ENCODE measurements at regions not wholly inside any gene's neighbourhood (a gene's known extent, or its start where the extent isn't known, plus 50 kb on each side); places are given as distances from the start of the nearest gene placed in this dataset.
A peak's percentile ranks its signal among the peaks of the same experiment; 100 is the strongest.

DNA sequence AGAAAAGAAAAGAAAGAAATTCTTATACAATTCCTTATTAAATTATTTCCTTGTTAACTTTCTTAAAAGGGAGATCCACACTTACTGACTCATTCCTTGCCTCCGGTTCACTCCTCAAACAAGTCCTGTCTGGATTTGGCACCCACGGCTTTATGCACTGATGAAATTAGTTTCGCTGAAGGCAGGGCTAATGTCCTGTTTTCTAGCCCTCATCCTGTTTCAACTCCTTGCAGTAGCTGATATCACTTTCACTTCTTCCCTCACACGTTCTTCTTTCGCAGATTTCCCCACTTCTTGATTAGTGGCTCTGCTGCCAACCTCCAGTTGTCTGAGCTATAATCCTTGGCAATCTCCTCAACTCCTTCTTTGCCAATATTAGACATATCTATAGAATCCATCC lies 215.2 kb downstream of the URB2 start:
- Histone ChIP-seq H2AFZ (ENCODE audit: low read length, unreplicated experiment) (no peak overlapping the region), H3K4me3 (ENCODE audit: low read depth, low read length) (no peak overlapping the region), H3K79me2 (ENCODE audit: control insufficient read depth, insufficient read depth, low read length, unreplicated experiment) (no peaks in the 10 kb centered on the region), H3K27me3 (ENCODE audit: insufficient read depth, low read length) (peaks cover 9% of the 10 kb centered on the region), H3K4me1 (ENCODE audit: control insufficient read depth, insufficient read depth, low read length, unreplicated experiment) (peaks cover 16% of the 10 kb centered on the region), H3K36me3 (ENCODE audit: insufficient read depth, low read length) (no peaks in the 10 kb centered on the region), H3K27ac (ENCODE audit: low read depth, low read length) (no peak overlapping the region)

DNA sequence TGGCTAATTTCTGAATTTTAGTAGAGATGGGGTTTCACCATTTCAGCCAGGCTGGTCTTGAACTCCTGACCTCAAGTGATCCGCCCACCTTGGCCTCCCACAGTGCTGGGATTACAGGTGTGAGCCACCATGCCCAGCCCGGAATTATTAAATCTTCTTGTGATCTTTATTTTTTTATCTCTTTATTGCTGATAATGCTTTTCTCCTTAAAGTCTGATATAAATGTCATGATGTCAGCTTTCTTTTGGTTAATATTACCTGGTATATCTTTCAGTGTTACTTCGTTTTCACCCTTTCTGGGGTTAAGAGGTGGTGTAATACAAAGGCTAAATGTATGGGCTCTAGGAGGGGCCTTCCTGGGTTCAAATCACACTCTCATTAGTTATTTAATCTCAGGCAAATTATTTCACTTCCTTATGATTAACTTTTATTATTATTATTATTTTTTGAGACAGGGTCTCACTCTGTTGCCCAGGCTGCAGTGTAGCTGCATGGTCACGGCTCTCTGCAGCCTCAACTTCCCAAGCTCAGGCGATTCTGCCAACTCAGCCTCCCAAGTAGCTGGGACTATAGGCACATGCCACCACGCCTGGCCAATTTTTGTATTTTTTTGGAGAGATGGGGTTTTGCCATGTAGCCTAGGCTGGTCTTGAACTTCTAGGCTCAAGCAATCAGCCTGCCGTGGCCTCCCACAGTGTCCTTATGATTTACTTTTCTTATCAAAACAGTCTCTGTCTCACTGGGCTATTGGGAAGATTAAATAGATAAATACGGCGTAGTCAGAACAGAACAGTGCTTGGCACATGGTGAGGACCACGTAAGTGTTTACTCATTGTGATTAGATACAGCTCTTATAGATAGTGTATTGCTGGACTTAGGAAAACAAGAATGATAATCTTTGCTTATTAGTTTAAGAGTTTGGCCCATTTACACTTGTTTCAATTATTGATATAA lies 216.5 kb downstream of the URB2 start:
- Histone ChIP-seq H3K79me2 (ENCODE audit: control insufficient read depth, insufficient read depth, low read length, unreplicated experiment) (no peaks in the 10 kb centered on the region), H3K27ac (ENCODE audit: low read depth, low read length) (no peak overlapping the region), H3K4me3 (ENCODE audit: low read depth, low read length) (no peak overlapping the region), H3K36me3 (ENCODE audit: insufficient read depth, low read length) (no peaks in the 10 kb centered on the region), H3K4me1 (ENCODE audit: control insufficient read depth, insufficient read depth, low read length, unreplicated experiment) (peaks cover 16% of the 10 kb centered on the region), H3K27me3 (ENCODE audit: insufficient read depth, low read length) (0 out of 2 replicates have a peak, but pooled peaks cover 3% of the 10 kb centered on the region), H2AFZ (ENCODE audit: low read length, unreplicated experiment) (no peak overlapping the region)

DNA sequence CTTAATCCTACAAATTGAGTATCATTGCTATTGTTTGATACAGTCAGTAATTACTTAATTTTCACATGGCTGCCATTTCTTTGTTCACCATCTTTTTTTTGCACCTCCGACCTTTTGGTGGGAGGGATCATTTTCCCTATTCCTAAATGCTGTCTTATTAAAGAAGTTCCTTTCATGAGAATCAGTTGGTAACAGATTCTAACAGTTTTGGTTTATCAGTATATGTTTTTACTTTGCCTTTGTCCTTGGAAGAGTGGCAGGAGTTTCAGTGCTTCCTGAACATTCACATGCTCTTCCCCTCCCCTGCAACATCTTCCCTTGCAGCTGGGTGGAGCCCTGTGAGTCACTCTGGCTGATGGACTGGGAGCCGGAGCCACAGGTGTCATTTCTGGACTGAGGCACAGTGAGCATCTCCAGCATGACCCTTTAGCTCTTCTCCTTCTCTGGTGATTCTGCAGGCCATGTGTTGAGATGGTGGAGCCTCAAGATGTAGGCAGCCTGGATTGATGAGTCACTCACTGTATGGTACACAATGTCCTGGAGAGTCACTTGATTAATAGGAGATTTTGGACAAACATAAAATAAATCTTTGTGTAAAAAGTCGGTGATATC lies 217.7 kb downstream of the URB2 start:
- Histone ChIP-seq H3K4me3 (ENCODE audit: low read depth, low read length) (no peak overlapping the region), H3K27ac (ENCODE audit: low read depth, low read length) (peak overlapping the region; percentile 62), H3K79me2 (ENCODE audit: control insufficient read depth, insufficient read depth, low read length, unreplicated experiment) (no peaks in the 10 kb centered on the region), H2AFZ (ENCODE audit: low read length, unreplicated experiment) (no peak overlapping the region), H3K36me3 (ENCODE audit: insufficient read depth, low read length) (no peaks in the 10 kb centered on the region), H3K27me3 (ENCODE audit: insufficient read depth, low read length) (no peaks in the 10 kb centered on the region), H3K4me1 (ENCODE audit: control insufficient read depth, insufficient read depth, low read length, unreplicated experiment) (peaks cover 16% of the 10 kb centered on the region)

DNA sequence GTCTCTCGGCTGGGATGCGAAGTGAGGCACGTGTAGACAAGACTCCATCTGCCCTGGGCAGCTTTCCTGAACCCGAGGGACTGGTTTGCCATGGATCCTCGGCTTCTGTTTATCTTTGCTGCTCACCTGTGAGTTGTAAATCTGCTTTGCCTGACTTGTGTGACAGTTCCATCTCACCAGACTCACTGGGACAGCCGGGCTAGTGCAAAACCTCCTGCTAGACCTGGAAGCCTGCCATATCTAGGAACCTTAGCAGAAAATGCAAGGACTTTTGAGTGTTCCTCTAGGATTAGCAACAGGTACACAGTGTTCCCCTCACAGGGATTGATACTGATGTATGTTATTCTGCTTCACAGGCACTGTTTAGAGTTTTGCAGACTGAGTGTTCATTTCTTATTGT lies 218.6 kb downstream of the URB2 start:
- Histone ChIP-seq H3K4me1 (ENCODE audit: control insufficient read depth, insufficient read depth, low read length, unreplicated experiment) (peaks cover 16% of the 10 kb centered on the region), H3K79me2 (ENCODE audit: control insufficient read depth, insufficient read depth, low read length, unreplicated experiment) (no peaks in the 10 kb centered on the region), H3K27ac (ENCODE audit: low read depth, low read length) (peak overlapping the region; percentile 62), H2AFZ (ENCODE audit: low read length, unreplicated experiment) (no peak overlapping the region), H3K27me3 (ENCODE audit: insufficient read depth, low read length) (0 out of 2 replicates have a peak, but pooled peaks cover 3% of the 10 kb centered on the region), H3K36me3 (ENCODE audit: insufficient read depth, low read length) (no peaks in the 10 kb centered on the region), H3K4me3 (ENCODE audit: low read depth, low read length) (no peak overlapping the region)

DNA sequence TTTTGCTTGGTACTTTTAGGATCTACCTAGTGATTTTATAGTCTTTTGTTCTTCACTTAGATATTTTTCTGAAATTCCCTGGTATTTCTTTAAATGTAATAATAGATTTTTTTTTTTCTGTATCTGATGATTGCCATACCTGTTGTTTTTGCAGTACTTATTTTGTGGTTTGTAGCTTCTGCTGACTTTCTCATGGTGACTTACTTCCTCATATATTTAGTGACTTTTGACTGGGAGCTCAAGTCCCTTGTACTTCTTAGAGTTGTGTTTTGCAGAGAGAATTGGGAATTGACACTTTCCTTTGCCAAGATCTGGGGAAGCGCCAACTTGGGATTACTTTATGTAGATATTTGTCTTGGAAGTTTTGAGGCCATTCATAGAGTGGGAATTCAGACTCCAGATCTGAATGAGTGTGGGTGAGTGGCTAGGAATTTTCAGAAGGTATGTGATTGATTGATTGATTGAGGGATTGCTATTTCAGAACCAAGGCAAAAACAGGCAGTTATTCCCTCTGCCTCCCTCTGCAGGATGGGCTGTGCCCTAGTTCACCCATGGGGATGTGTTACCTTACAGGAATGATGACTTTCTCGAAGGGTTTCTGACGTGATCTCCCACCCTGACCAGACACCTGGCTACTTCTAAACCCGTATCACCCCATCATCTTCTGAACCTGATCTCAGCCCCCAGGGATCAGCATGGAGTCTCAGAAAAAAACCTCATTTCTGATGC lies 219.5 kb downstream of the URB2 start:
- Histone ChIP-seq H3K27me3 (ENCODE audit: insufficient read depth, low read length) (0 out of 2 replicates have a peak, but pooled peaks cover 3% of the 10 kb centered on the region), H3K4me3 (ENCODE audit: low read depth, low read length) (no peak overlapping the region), H3K4me1 (ENCODE audit: control insufficient read depth, insufficient read depth, low read length, unreplicated experiment) (peaks cover 16% of the 10 kb centered on the region), H3K27ac (ENCODE audit: low read depth, low read length) (no peak overlapping the region), H3K36me3 (ENCODE audit: insufficient read depth, low read length) (no peaks in the 10 kb centered on the region), H2AFZ (ENCODE audit: low read length, unreplicated experiment) (no peak overlapping the region), H3K79me2 (ENCODE audit: control insufficient read depth, insufficient read depth, low read length, unreplicated experiment) (no peaks in the 10 kb centered on the region)

DNA sequence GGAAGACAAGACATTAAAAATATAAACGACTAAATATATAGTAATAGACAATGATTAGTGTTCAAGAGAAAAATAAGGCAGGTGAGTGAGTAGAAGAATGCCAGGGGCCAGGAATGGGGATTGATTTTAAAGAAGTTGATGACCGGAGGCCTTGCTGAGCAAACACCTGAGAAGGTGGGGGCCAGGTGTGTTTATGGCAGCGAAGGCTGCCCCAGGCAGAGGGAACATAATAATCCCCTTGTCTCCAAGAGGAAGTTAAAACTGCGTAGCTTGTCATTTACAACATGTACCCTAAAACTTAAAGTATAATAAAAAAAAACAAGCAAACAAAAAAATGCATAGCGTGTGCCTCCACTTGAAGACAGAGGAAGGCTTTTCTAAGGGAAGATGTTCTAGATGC lies 220.3 kb downstream of the URB2 start:
- Histone ChIP-seq H3K27ac (ENCODE audit: low read depth, low read length) (no peak overlapping the region), H3K27me3 (ENCODE audit: insufficient read depth, low read length) (0 out of 2 replicates have a peak, but pooled peaks cover 3% of the 10 kb centered on the region), H3K79me2 (ENCODE audit: control insufficient read depth, insufficient read depth, low read length, unreplicated experiment) (no peaks in the 10 kb centered on the region), H3K4me3 (ENCODE audit: low read depth, low read length) (no peak overlapping the region), H3K36me3 (ENCODE audit: insufficient read depth, low read length) (no peaks in the 10 kb centered on the region), H3K4me1 (ENCODE audit: control insufficient read depth, insufficient read depth, low read length, unreplicated experiment) (peaks cover 16% of the 10 kb centered on the region), H2AFZ (ENCODE audit: low read length, unreplicated experiment) (no peak overlapping the region)

DNA sequence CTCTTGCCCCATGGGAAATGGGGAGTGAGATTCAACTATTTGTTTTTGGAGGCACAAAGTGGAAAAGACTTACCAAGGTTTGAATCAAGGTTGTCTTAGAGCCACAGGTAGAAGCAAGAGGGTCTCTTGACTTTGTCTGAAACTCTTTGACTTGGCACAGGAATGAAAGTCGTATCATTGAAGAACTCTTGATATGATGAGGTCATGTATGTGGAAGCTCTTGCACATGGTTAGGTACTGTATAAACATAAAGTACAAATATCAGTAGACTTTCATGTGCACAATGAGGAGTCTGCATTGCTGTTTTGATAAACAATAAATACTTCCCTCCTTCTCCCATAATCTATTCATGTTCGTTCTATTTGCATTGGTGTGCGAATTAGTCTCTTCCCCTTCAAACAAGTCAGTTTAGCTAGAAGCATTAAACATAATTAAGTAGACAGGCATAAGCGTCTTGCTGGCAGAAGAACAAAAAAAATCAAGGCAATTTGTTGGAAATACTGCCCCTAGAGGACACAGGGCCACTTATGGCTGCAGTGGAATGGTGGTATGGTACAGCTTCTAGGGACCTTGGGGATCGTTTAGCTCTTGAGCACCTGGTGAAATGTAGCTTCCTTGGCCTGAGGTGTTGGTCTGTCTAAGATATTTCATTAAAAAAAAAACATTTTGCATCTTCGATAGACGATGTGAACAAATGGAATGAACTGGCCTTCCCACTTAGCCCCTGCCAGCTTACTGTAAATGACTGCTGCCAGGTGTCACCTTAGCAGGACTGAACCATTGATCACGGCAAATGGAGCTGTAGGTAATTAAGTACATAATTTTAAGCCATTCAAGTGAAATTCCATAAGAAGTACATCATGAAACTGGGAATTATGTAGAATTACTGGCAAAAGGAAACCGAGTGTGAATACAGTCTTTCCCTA lies 218.0 kb upstream of the GALNT2 start:
- Histone ChIP-seq H3K79me2 (ENCODE audit: control insufficient read depth, insufficient read depth, low read length, unreplicated experiment) (no peaks in the 10 kb centered on the region), H3K4me3 (ENCODE audit: low read depth, low read length) (no peak overlapping the region), H3K36me3 (ENCODE audit: insufficient read depth, low read length) (no peaks in the 10 kb centered on the region), H3K27ac (ENCODE audit: low read depth, low read length) (no peak overlapping the region), H2AFZ (ENCODE audit: low read length, unreplicated experiment) (no peak overlapping the region), H3K27me3 (ENCODE audit: insufficient read depth, low read length) (0 out of 2 replicates have a peak, but pooled peaks cover 6% of the 10 kb centered on the region), H3K4me1 (ENCODE audit: control insufficient read depth, insufficient read depth, low read length, unreplicated experiment) (peaks cover 8% of the 10 kb centered on the region)

DNA sequence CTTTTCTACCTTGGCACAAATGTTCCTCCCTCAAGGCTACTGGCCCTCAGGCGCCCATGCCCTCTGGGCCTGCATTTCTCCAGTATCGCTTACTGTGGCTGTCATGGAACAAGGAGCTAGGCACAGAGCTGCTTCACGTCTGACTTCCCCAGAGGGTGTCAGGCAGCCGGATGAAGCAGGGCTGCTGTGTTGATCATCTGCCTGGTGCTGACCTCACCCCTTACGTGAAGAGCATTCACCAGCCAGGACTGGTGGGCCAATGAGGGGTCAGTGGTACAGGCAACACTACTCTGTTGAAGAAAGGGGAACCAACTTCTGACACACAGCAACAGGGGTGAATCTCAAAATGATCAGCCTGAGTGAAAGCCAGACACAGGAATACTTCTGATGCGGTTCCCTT lies 215.5 kb upstream of the GALNT2 start:
- no peak overlapping the region for H3K4me3 ChIP-seq (ENCODE audit: low read depth, low read length)
- no peaks in the 10 kb centered on the region for H3K36me3 ChIP-seq (ENCODE audit: insufficient read depth, low read length)
- H3K79me2 ChIP-seq (ENCODE audit: control insufficient read depth, insufficient read depth, low read length, unreplicated experiment) = no peaks in the 10 kb centered on the region
- H2AFZ ChIP-seq (ENCODE audit: low read length, unreplicated experiment) = no peak overlapping the region
- H3K27ac ChIP-seq (ENCODE audit: low read depth, low read length) = no peak overlapping the region
- peaks cover 6% of the 10 kb centered on the region; the same call in 1 of the 2 replicates for H3K27me3 ChIP-seq (ENCODE audit: insufficient read depth, low read length)
- H3K4me1 ChIP-seq (ENCODE audit: control insufficient read depth, insufficient read depth, low read length, unreplicated experiment) = no peaks in the 10 kb centered on the region

DNA sequence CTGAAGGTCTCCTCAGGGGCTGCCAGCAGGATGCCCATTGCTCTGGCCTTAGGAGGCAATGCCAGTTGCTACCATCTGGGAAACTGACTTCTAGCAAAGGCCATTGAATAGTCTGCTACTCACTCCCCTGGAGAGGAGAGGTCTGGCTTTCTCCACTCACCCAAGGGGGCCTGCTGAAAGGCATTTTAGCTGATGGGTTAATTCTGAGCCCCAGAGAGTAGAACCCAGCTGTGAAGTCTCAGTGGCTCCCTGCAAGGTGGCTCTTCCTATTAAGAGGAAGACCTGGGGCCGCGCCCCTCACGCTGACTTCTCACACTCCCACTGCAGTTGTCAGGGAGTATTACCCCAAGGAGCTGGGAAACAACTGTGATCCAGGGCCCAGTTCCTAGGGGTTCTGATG lies 213.3 kb upstream of the GALNT2 start:
- Histone ChIP-seq H3K36me3 (ENCODE audit: insufficient read depth, low read length) (no peaks in the 10 kb centered on the region), H3K27me3 (ENCODE audit: insufficient read depth, low read length) (peaks cover 6% of the 10 kb centered on the region; the same call in 1 of the 2 replicates), H2AFZ (ENCODE audit: low read length, unreplicated experiment) (no peak overlapping the region), H3K4me3 (ENCODE audit: low read depth, low read length) (no peak overlapping the region), H3K79me2 (ENCODE audit: control insufficient read depth, insufficient read depth, low read length, unreplicated experiment) (no peaks in the 10 kb centered on the region), H3K27ac (ENCODE audit: low read depth, low read length) (no peak overlapping the region), H3K4me1 (ENCODE audit: control insufficient read depth, insufficient read depth, low read length, unreplicated experiment) (no peaks in the 10 kb centered on the region)

DNA sequence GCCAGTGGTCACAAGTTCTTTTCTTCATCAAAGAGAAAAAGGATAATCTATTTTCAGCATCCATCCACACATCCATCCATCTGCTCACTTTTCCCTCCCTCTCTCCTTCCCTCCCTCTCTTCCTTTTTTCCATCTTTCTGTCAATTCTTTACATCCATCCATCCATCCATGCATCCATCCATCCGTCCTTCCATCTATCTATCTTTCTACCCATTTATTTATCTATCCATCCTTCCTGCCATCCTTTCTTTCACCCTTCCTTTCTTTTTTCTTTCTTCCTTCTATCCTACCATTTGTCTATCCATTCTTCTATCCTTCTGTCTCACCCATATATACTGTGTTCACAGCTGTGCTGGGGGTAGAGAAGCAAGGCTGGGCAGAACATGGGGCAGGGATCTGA lies 212.4 kb upstream of the GALNT2 start:
- H3K27me3 ChIP-seq (ENCODE audit: insufficient read depth, low read length) = peaks cover 3% of the 10 kb centered on the region; the same call in 1 of the 2 replicates

More for the DNA sequence above, 212.4 kb upstream of the GALNT2 start:
- no peaks in the 10 kb centered on the region for H3K4me1 ChIP-seq (ENCODE audit: control insufficient read depth, insufficient read depth, low read length, unreplicated experiment)
- H3K36me3 ChIP-seq (ENCODE audit: insufficient read depth, low read length) = no peaks in the 10 kb centered on the region
- H3K27ac ChIP-seq (ENCODE audit: low read depth, low read length) = no peak overlapping the region
- H3K79me2 ChIP-seq (ENCODE audit: control insufficient read depth, insufficient read depth, low read length, unreplicated experiment) = no peaks in the 10 kb centered on the region
- H3K4me3 ChIP-seq (ENCODE audit: low read depth, low read length) = no peak overlapping the region
- H2AFZ ChIP-seq (ENCODE audit: low read length, unreplicated experiment) = no peak overlapping the region

Data from ACC112 (cell line).